SK-N-MC (cell line): ENCODE measurements at regions not wholly inside any gene's neighbourhood (a gene's known extent, or its start where the extent isn't known, plus 50 kb on each side); places are given as distances from the start of the nearest gene placed in this dataset.
"Not testable (repeated sequence)": the region's sequence is repeated elsewhere in the genome, so short reads cannot be mapped to it uniquely, and the experiment has no call there.

Source experiments
- DNase-seq: peaks from one replicate; pipeline ENCODE4 v3.0.0-alpha.2; 2011; ENCODE audit warnings: low read depth, low spot score
- H3K27ac ChIP-seq: fragments of 200-600 bp; sonication (generic); 2 replicates; pipeline ENCODE4 v1.5.1; 2016; ENCODE audit warnings: mixed run types
- H3K36me3 ChIP-seq: fragments of 200-600 bp; sonication (generic); 2 replicates; pipeline ENCODE4 v1.6.1; 2017; ENCODE audit warnings: antibody characterized with exemption, low read length, mixed read lengths; ENCODE audit not compliant: insufficient read depth
- H3K4me3 ChIP-seq: fragments of 200-600 bp; sonication (generic); 2 replicates; pipeline ENCODE4 v1.5.1; 2016
- H3K9ac ChIP-seq: fragments of 200-600 bp; sonication (generic); 2 replicates; pipeline ENCODE4 v1.8.0; 2017; ENCODE audit warnings: mixed run types, mixed read lengths; ENCODE audit not compliant: insufficient read length
- H3K9me3 ChIP-seq: fragments of 200-600 bp; sonication (generic); 2 replicates; pipeline ENCODE4 v1.6.1; 2017; ENCODE audit warnings: low read depth, mild to moderate bottlenecking, antibody characterized with exemption, low read length, moderate library complexity, mixed read lengths
- EZH2 ChIP-seq: fragments of 200-600 bp; sonication (generic); IDR thresholded peaks from one replicate; pipeline ENCODE4 v1.6.1; 2017; ENCODE audit warnings: antibody characterized with exemption
- FOXP2 ChIP-seq: optimal IDR thresholded peaks from 2 replicates; pipeline ENCODE3; 2011; ENCODE audit warnings: mild to moderate bottlenecking, moderate library complexity; ENCODE audit not compliant: insufficient read depth; ENCODE audit errors: extremely low read length, control extremely low read depth
- POLR2AphosphoS5 ChIP-seq: IDR thresholded peaks from 2 replicates; pipeline ENCODE4 v1.6.1; 2012; ENCODE audit warnings: mild to moderate bottlenecking, low read depth, low read length, borderline replicate concordance

GRCh38 chr4:173991814-173992213 is 291.7 kb downstream of the FBXO8 start:
- peak overlapping the region; percentile 93 for H3K27ac ChIP-seq
- peak overlapping the region; percentile 8 for H3K9ac ChIP-seq
- no peaks in the 10 kb centered on the region for H3K36me3 ChIP-seq
- DNase-seq: no peak
- TF ChIP-seq POLR2AphosphoS5 (no peak), EZH2 (no peak), FOXP2 (no peak)
- H3K4me3 ChIP-seq: peak overlapping the region; percentile 32
- no peaks in the 10 kb centered on the region for H3K9me3 ChIP-seq

DNA sequence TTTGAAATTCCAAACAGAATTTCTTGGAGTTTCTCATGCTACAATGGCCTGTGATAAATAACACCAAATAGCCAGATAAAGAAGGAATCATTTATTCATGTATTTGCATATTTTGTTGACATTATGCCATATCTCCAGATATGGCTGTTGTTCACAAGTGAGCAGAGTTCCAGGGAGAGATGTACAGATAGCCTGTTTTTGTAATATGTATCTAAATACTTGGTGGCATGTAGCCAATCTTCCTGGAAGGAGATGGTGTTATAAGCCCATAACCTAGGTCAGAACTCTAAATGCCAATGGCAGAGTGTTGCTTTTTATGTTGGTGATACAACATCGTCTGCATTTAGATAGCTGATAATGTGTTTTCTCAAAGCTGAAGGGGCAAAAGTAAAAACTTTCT is 292.2 kb downstream of the FBXO8 start:
- no peak for DNase-seq
- H3K36me3 ChIP-seq: no peaks in the 10 kb centered on the region
- H3K27ac ChIP-seq: peak overlapping the region; percentile 93
- H3K9me3 ChIP-seq: no peaks in the 10 kb centered on the region
- no peak for TF ChIP-seq FOXP2
- TF ChIP-seq EZH2: no peak
- TF ChIP-seq POLR2AphosphoS5: no peak
- no peak overlapping the region for H3K9ac ChIP-seq
- H3K4me3 ChIP-seq: peak overlapping the region; percentile 34; the same call in 1 of the 2 replicates

DNA sequence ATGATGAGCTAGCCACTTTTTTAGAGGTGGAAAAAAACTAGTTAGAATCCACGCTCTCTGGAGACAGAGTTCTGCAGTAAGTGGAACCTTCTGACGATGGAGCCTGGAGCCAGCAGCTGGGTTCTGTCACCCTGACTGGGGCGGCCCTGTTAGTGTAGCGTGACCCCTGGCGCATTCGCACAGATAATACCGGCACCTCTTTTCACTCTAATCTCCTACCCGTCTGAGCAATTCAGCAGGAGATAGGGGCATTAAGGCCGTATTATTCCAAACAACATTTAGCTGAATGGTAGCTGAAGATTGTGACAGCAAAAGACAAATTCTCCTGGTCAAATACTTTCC is 292.6 kb downstream of the FBXO8 start:
- TF ChIP-seq EZH2 (no peak), POLR2AphosphoS5 (no peak), FOXP2 (no peak)
- no peaks in the 10 kb centered on the region for H3K9me3 ChIP-seq
- H3K4me3 ChIP-seq: no peak overlapping the region
- no peaks in the 10 kb centered on the region for H3K36me3 ChIP-seq
- DNase-seq: no peak
- H3K27ac ChIP-seq: peak overlapping the region; percentile 65
- no peak overlapping the region for H3K9ac ChIP-seq

GRCh38 chr4:173990126-173990868 is 293.2 kb downstream of the FBXO8 start:
- Histone ChIP-seq H3K4me3 (peak overlapping the region; percentile 10; the same call in 1 of the 2 replicates), H3K27ac (peak overlapping the region; percentile 65), H3K9me3 (no peaks in the 10 kb centered on the region), H3K9ac (no peak overlapping the region), H3K36me3 (no peaks in the 10 kb centered on the region)
- TF ChIP-seq FOXP2 (no peak), POLR2AphosphoS5 (no peak), EZH2 (no peak)
- DNase-seq: no peak

GRCh38 chr4:173963523-173963922 is 319.9 kb downstream of the FBXO8 start:
- not testable (repeated sequence) for H3K9me3 ChIP-seq, H3K4me3 ChIP-seq, DNase-seq, H3K27ac ChIP-seq, H3K9ac ChIP-seq, H3K36me3 ChIP-seq

GRCh38 chr4:173960398-173960797 is 323.1 kb downstream of the FBXO8 start:
- peak overlapping the region; percentile 53 for H3K27ac ChIP-seq
- H3K9ac ChIP-seq: no peak overlapping the region
- H3K4me3 ChIP-seq: no peak overlapping the region
- H3K9me3 ChIP-seq: no peaks in the 10 kb centered on the region
- TF ChIP-seq POLR2AphosphoS5 (no peak), EZH2 (no peak), FOXP2 (no peak)
- no peak for DNase-seq
- H3K36me3 ChIP-seq: no peaks in the 10 kb centered on the region

DNA sequence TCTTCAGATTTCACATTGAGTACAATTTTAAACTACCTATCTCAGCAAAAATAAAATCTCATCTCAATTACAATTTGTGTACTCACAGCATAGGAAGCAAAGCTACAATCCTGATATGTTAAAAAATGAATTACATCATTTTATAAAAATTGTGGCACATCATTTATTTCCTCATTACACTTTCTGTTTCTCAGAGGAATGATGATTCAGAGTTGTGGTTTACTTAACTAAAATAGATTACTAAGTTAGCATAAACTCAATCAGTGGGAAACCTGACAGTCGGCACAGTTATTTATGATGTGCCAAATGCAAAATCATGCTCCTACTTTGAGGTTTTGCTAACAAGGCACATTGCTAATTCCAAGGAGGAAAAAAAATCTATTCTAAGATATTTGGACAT is 325.0 kb downstream of the FBXO8 start:
- DNase-seq: no peak
- no peaks in the 10 kb centered on the region for H3K9me3 ChIP-seq
- TF ChIP-seq FOXP2: no peak
- no peak for TF ChIP-seq EZH2
- peak overlapping the region; percentile 12; the same call in 1 of the 2 replicates for H3K27ac ChIP-seq
- H3K9ac ChIP-seq: no peak overlapping the region
- H3K4me3 ChIP-seq: peak overlapping the region; percentile 45; the same call in 1 of the 2 replicates
- no peaks in the 10 kb centered on the region for H3K36me3 ChIP-seq

DNA sequence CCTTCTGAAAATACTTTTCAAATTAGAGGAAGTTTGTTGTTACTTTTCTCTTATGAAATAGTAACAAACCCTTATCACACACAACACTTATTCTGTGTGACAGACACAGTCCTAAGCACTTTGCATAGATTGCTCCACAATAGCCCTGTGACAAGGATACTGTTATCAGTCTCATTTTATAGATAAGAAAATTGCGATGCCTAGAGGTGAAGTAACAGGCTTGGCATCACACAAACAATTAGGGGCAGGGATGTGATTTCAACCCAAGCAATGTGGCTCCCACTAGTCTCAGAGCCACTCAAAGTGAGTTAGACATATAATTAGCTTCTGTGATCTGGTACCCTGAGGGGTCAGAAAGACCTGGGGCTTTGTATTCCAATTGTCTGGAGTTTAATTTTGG is 339.9 kb downstream of the FBXO8 start:
- TF ChIP-seq EZH2 (no peak), FOXP2 (no peak), POLR2AphosphoS5 (no peak)
- DNase-seq: no peak
- no peaks in the 10 kb centered on the region for H3K36me3 ChIP-seq

DNA sequence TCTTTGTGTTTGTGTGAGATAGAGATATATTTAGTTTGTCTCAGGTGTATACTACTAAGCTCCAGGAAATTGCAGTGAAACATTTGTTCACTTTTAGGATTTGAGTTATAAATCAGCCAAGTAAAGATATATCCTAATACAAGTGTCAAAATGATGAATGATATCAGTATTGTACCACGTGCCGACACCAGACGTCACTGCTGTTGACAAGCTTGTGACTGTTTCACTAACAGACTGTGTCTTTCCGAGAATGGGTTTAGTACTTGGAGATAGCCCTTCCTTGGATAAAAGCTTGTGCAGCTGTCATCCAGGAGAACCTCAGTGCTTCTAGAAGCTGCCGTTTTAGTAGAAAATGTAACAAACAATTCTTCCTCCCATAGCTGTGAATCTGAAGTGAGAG is 343.3 kb downstream of the FBXO8 start:
- TF ChIP-seq EZH2 (no peak), POLR2AphosphoS5 (no peak), FOXP2 (no peak)
- DNase-seq: no peak
- no peak overlapping the region for H3K4me3 ChIP-seq
- H3K9me3 ChIP-seq: no peaks in the 10 kb centered on the region
- no peaks in the 10 kb centered on the region for H3K36me3 ChIP-seq
- no peak overlapping the region for H3K27ac ChIP-seq
- no peak overlapping the region for H3K9ac ChIP-seq

More for the DNA sequence above, 339.9 kb downstream of the FBXO8 start:
- H3K9me3 ChIP-seq: no peaks in the 10 kb centered on the region
- H3K27ac ChIP-seq: no peak overlapping the region
- H3K4me3 ChIP-seq: no peak overlapping the region
- no peak overlapping the region for H3K9ac ChIP-seq
